HepG2 (cell line): ENCODE measurements at regions not wholly inside any gene's neighbourhood (a gene's known extent, or its start where the extent isn't known, plus 50 kb on each side); places are given as distances from the start of the nearest gene placed in this dataset.

Experiments used
- EEA1 ChIP-seq: sonication (generic); formaldehyde crosslinking; IDR thresholded peaks from 2 replicates; pipeline ENCODE4 v1.5.1; 2020; ENCODE audit warnings: mild to moderate bottlenecking, missing genetic modification reagents, borderline replicate concordance
- FOXJ3 ChIP-seq: sonication (generic); formaldehyde crosslinking; IDR thresholded peaks from 2 replicates; pipeline ENCODE4 v1.4.0; 2020; ENCODE audit warnings: missing genetic modification reagents, mild to moderate bottlenecking, borderline replicate concordance
- GATAD2A ChIP-seq: IDR thresholded peaks from 2 replicates; pipeline ENCODE4 v1.6.1; 2016
- GTF2F1 ChIP-seq: fragments of 150-350 bp; IDR thresholded peaks from 2 replicates; pipeline ENCODE4 v1.6.1; 2014; ENCODE audit warnings: low read length
- HCFC1 ChIP-seq: fragments of 150-350 bp; IDR thresholded peaks from 2 replicates; pipeline ENCODE4 v1.6.1; 2014; ENCODE audit warnings: low read depth, low read length
- HMGA1 ChIP-seq: sonication (generic); formaldehyde crosslinking; conservative IDR thresholded peaks from 2 replicates; pipeline ENCODE4 v1.4.0; 2020; ENCODE audit warnings: missing genetic modification reagents
- HOXA5 ChIP-seq: sonication (generic); formaldehyde crosslinking; IDR thresholded peaks from 2 replicates; pipeline ENCODE4 v1.4.0; 2020; ENCODE audit warnings: missing genetic modification reagents
- KDM1A ChIP-seq: IDR thresholded peaks from 2 replicates; pipeline ENCODE4 v1.6.1; 2016; ENCODE audit warnings: missing compliant biosample characterization
- NFE2L1 ChIP-seq: sonication (generic); formaldehyde crosslinking; IDR thresholded peaks from 2 replicates; pipeline ENCODE4 v1.4.0; 2020; ENCODE audit warnings: missing genetic modification reagents, mild to moderate bottlenecking, borderline replicate concordance
- RBM22 ChIP-seq: fragments of 200-400 bp; formaldehyde crosslinking; optimal IDR thresholded peaks from 2 replicates; pipeline ENCODE3; 2017; ENCODE audit warnings: mild to moderate bottlenecking, low read length, moderate library complexity
- SALL1 ChIP-seq: sonication (generic); formaldehyde crosslinking; IDR thresholded peaks from 2 replicates; pipeline ENCODE4 v1.8.0; 2022; ENCODE audit warnings: mild to moderate bottlenecking, missing genetic modification reagents
- SCMH1 ChIP-seq: sonication (generic); formaldehyde crosslinking; IDR thresholded peaks from 2 replicates; pipeline ENCODE4 v1.9.0; 2021; ENCODE audit warnings: missing genetic modification reagents, mild to moderate bottlenecking, borderline replicate concordance
- SIN3B ChIP-seq: fragments of 150-350 bp; IDR thresholded peaks from 2 replicates; pipeline ENCODE4 v1.6.1; 2014; ENCODE audit warnings: low read length
- SOX5 ChIP-seq: IDR thresholded peaks from 2 replicates; pipeline ENCODE4 v1.6.1; 2016; ENCODE audit warnings: borderline replicate concordance
- TARDBP ChIP-seq: sonication (generic); formaldehyde crosslinking; IDR thresholded peaks from 2 replicates; pipeline ENCODE4 v1.8.0; 2022; ENCODE audit warnings: mild to moderate bottlenecking, missing genetic modification reagents
- TCF7 ChIP-seq: sonication (generic); IDR thresholded peaks from 2 replicates; pipeline ENCODE4 v1.6.1; 2016; ENCODE audit warnings: antibody characterized with exemption, low read depth
- U2AF1 ChIP-seq: fragments of 200-400 bp; formaldehyde crosslinking; optimal IDR thresholded peaks from 2 replicates; pipeline ENCODE3; 2017; ENCODE audit warnings: mild to moderate bottlenecking, low read depth, low read length
- YEATS4 ChIP-seq: sonication (generic); formaldehyde crosslinking; IDR thresholded peaks from 2 replicates; pipeline ENCODE4 v1.4.0; 2020; ENCODE audit warnings: missing genetic modification reagents, borderline replicate concordance
- ZBTB1 ChIP-seq: sonication (generic); formaldehyde crosslinking; IDR thresholded peaks from 2 replicates; pipeline ENCODE4 v1.4.0; 2020; ENCODE audit warnings: missing genetic modification reagents, borderline replicate concordance
- ZFP82 ChIP-seq: sonication (generic); formaldehyde crosslinking; IDR thresholded peaks from 2 replicates; pipeline ENCODE4 v1.5.1; 2020; ENCODE audit warnings: mild to moderate bottlenecking, missing genetic modification reagents, borderline replicate concordance
- ZKSCAN5 ChIP-seq: sonication (generic); formaldehyde crosslinking; IDR thresholded peaks from 2 replicates; pipeline ENCODE4 v1.5.1; 2020; ENCODE audit warnings: mild to moderate bottlenecking, missing genetic modification reagents
- ZNF564 ChIP-seq: sonication (generic); formaldehyde crosslinking; IDR thresholded peaks from 2 replicates; pipeline ENCODE4 v1.8.1; 2023; ENCODE audit warnings: mild to moderate bottlenecking, missing genetic modification reagents
- ZNF577 ChIP-seq: sonication (generic); formaldehyde crosslinking; IDR thresholded peaks from 2 replicates; pipeline ENCODE4 v1.4.0; 2020; ENCODE audit warnings: mild to moderate bottlenecking, low read depth, missing genetic modification reagents, borderline replicate concordance
- ZNF713 ChIP-seq: sonication (generic); formaldehyde crosslinking; IDR thresholded peaks from 2 replicates; pipeline ENCODE4 v1.4.0; 2020; ENCODE audit warnings: mild to moderate bottlenecking, missing genetic modification reagents
- ZNF883 ChIP-seq: sonication (generic); formaldehyde crosslinking; IDR thresholded peaks from 2 replicates; pipeline ENCODE4 v1.5.1; 2020; ENCODE audit warnings: mild to moderate bottlenecking, missing genetic modification reagents; ENCODE audit errors: not compliant biosample characterization
- ZSCAN12 ChIP-seq: sonication (generic); formaldehyde crosslinking; IDR thresholded peaks from 2 replicates; pipeline ENCODE4 v1.9.0; 2021; ENCODE audit warnings: mild to moderate bottlenecking, missing genetic modification reagents
- TF ChIP-seq, protein P1 (sequence below): sonication (generic); formaldehyde crosslinking; IDR thresholded peaks from 2 replicates; pipeline ENCODE4 v1.4.0; 2020; ENCODE audit warnings: missing genetic modification reagents
- TF ChIP-seq, protein P2 (sequence below): sonication (generic); formaldehyde crosslinking; IDR thresholded peaks from 2 replicates; pipeline ENCODE4 v1.4.0; 2020; ENCODE audit warnings: missing genetic modification reagents

DNA sequence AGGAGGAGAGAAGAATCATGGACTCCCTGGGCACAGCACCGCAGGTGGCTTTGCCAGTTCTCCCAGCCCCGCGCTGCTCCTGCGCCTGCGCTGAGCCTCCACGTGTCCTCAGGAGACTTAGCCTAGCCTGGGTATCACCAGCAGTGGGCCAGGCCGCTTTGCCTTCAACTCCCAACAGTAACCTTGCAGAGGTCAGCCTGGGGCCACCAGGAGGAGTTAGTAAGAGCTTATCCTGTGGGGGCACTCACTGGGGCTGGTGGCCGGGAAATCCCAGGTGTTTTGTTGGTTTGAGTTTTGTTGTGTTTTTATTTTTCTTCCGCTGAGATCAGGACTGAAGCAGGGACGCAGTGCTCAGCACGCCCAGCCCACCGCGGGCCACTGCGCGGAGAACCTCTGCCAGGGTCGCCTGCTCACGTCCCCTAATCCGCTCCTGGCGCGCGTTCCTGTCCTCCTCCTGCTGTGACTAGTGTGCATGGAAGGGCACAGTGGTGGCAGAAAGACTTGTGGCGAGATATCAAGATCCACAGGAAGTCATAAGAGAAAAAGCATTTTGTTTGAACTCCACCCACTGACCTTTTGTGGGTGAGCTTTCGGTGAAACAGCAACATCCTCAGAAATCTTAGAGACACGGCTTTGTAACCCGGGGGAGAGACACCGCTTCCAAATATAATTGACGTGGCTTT, 207.4 kb upstream of the RFC3 start (continued):
- TF ChIP-seq, protein P1, sequence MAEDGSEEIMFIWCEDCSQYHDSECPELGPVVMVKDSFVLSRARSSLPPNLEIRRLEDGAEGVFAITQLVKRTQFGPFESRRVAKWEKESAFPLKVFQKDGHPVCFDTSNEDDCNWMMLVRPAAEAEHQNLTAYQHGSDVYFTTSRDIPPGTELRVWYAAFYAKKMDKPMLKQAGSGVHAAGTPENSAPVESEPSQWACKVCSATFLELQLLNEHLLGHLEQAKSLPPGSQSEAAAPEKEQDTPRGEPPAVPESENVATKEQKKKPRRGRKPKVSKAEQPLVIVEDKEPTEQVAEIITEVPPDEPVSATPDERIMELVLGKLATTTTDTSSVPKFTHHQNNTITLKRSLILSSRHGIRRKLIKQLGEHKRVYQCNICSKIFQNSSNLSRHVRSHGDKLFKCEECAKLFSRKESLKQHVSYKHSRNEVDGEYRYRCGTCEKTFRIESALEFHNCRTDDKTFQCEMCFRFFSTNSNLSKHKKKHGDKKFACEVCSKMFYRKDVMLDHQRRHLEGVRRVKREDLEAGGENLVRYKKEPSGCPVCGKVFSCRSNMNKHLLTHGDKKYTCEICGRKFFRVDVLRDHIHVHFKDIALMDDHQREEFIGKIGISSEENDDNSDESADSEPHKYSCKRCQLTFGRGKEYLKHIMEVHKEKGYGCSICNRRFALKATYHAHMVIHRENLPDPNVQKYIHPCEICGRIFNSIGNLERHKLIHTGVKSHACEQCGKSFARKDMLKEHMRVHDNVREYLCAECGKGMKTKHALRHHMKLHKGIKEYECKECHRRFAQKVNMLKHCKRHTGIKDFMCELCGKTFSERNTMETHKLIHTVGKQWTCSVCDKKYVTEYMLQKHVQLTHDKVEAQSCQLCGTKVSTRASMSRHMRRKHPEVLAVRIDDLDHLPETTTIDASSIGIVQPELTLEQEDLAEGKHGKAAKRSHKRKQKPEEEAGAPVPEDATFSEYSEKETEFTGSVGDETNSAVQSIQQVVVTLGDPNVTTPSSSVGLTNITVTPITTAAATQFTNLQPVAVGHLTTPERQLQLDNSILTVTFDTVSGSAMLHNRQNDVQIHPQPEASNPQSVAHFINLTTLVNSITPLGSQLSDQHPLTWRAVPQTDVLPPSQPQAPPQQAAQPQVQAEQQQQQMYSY (CRISPR knock-in tag) = no peak; the same call in 1 of the 2 replicates
- TF ChIP-seq GTF2F1 = no peak
- TF ChIP-seq SOX5 (CRISPR knock-in tag) = no peak; the same call in 1 of the 2 replicates
- TF ChIP-seq ZNF564 (CRISPR knock-in tag) = peak; percentile 39; the same call in 1 of the 2 replicates
- no peak for TF ChIP-seq EEA1 (CRISPR knock-in tag)
- TF ChIP-seq RBM22 = peak; percentile 73
- TF ChIP-seq FOXJ3 (CRISPR knock-in tag) = 0 out of 2 replicates have a peak, but pooled peaks have one; percentile 22
- no peak for TF ChIP-seq ZNF577
- no peak for TF ChIP-seq TCF7
- no peak for TF ChIP-seq ZBTB1
- TF ChIP-seq, protein P2, sequence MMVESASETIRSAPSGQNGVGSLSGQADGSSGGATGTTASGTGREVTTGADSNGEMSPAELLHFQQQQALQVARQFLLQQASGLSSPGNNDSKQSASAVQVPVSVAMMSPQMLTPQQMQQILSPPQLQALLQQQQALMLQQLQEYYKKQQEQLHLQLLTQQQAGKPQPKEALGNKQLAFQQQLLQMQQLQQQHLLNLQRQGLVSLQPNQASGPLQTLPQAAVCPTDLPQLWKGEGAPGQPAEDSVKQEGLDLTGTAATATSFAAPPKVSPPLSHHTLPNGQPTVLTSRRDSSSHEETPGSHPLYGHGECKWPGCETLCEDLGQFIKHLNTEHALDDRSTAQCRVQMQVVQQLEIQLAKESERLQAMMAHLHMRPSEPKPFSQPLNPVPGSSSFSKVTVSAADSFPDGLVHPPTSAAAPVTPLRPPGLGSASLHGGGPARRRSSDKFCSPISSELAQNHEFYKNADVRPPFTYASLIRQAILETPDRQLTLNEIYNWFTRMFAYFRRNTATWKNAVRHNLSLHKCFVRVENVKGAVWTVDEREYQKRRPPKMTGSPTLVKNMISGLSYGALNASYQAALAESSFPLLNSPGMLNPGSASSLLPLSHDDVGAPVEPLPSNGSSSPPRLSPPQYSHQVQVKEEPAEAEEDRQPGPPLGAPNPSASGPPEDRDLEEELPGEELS (CRISPR knock-in tag) = peak; percentile 82
- TF ChIP-seq SALL1 (CRISPR knock-in tag) = peak; percentile 85
- no peak; the same call in 1 of the 2 replicates for TF ChIP-seq TARDBP (CRISPR knock-in tag)
- peak; percentile 77; the same call in 1 of the 2 replicates for TF ChIP-seq ZKSCAN5 (CRISPR knock-in tag)
- no peak for TF ChIP-seq HCFC1
- no peak for TF ChIP-seq KDM1A (CRISPR knock-in tag)
- TF ChIP-seq NFE2L1 (CRISPR knock-in tag) = no peak
- no peak for TF ChIP-seq SCMH1 (CRISPR knock-in tag)
- 0 out of 2 replicates have a peak, but pooled peaks have one; percentile 78 for TF ChIP-seq ZNF713 (CRISPR knock-in tag)
- TF ChIP-seq ZSCAN12 (CRISPR knock-in tag) = 0 out of 2 replicates have a peak, but pooled peaks have one; percentile 37
- no peak for TF ChIP-seq ZFP82 (CRISPR knock-in tag)
- peak; percentile 76 for TF ChIP-seq GATAD2A (CRISPR knock-in tag)
- TF ChIP-seq U2AF1 = no peak
- no peak for TF ChIP-seq HMGA1
- TF ChIP-seq SIN3B = no peak
- TF ChIP-seq YEATS4 (CRISPR knock-in tag) = 0 out of 2 replicates have a peak, but pooled peaks have one; percentile 56
- no peak for TF ChIP-seq HOXA5
- peak; percentile 21 for TF ChIP-seq ZNF883
